ENCODE measurements at regions not wholly inside any gene's neighbourhood (a gene's known extent, or its start where the extent isn't known, plus 50 kb on each side); places are given as distances from the start of the nearest gene placed in this dataset.

GRCh38 chr5:112064271-112064701 is 307.3 kb upstream of the NREP start:
- no peak for TF ChIP-seq POLR2A (IDR thresholded peaks at IDR 0.05; ENCODE audit: low read depth, low read length)
- TF ChIP-seq POLR2AphosphoS5 (IDR thresholded peaks at IDR 0.05; ENCODE audit: low read depth, low read length), result no peak
- no peak for TF ChIP-seq TAF1 (IDR thresholded peaks at IDR 0.05; ENCODE audit: borderline replicate concordance, low read depth, low read length)
